ENCODE measurements at regions not wholly inside any gene's neighbourhood (a gene's known extent, or its start where the extent isn't known, plus 50 kb on each side); places are given as distances from the start of the nearest gene placed in this dataset.
"Not testable (repeated sequence)": the region's sequence is repeated elsewhere in the genome, so short reads cannot be mapped to it uniquely, and the experiment has no call there.

DNA sequence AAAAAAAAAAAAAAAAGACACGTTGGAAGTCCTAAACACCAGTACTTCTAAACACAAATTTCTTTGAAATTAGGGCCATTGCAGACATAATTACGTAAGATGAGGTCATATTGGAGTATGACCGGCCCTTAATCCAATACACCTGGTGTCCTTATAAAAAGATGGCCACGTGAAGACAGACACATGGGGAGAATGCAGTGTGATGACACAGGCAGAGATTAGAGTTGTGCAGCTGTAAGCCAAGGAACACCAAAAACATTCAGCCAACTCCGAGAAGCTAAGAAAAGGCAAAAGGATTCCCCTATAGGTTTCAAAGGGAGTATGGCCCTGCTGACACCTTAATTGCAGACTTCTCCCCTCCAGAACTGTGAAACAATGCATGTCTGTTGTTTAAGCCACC, 379.0 kb upstream of the PDZRN3 start:
- DNase-seq (no peak), FAIRE-seq (no peak), ATAC-seq (no peak)
- TF ChIP-seq, protein P1, sequence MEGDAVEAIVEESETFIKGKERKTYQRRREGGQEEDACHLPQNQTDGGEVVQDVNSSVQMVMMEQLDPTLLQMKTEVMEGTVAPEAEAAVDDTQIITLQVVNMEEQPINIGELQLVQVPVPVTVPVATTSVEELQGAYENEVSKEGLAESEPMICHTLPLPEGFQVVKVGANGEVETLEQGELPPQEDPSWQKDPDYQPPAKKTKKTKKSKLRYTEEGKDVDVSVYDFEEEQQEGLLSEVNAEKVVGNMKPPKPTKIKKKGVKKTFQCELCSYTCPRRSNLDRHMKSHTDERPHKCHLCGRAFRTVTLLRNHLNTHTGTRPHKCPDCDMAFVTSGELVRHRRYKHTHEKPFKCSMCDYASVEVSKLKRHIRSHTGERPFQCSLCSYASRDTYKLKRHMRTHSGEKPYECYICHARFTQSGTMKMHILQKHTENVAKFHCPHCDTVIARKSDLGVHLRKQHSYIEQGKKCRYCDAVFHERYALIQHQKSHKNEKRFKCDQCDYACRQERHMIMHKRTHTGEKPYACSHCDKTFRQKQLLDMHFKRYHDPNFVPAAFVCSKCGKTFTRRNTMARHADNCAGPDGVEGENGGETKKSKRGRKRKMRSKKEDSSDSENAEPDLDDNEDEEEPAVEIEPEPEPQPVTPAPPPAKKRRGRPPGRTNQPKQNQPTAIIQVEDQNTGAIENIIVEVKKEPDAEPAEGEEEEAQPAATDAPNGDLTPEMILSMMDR (IDR thresholded peaks at IDR 0.05), result no peak
- no peaks in the 10 kb centered on the region for H3K4me1 ChIP-seq
- intact Hi-C loops (cut with DNase I), result no loop called here
- no peaks in the 10 kb centered on the region for H3K36me3 ChIP-seq
- WGBS, 2 donors, result 70 to 87% methylated on average over 5 of the region's 5 CpGs
- no peak overlapping the region for H3K27ac ChIP-seq
- no peaks in the 10 kb centered on the region for H3K27me3 ChIP-seq
- no peaks in the 10 kb centered on the region for H3K9me3 ChIP-seq
- H3K4me3 ChIP-seq, result no peak overlapping the region

DNA sequence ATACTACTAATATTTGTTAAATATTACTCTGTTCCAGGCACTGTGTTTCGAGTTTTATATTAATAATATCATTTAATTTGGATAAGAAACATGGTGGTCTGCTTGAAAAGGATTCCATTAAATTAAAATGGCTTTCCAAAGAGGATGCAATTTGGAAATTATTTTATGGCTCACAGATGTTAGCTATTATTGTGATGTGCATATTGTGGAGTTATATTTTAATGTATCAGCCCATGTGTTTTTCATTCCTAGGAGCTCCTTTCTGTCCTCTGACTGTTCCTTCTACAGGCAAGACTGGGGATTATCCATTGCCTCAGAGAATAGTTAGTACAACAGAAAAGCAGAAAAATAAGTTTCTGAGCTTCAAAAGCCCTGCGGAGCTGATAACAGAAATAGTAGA, 376.7 kb upstream of the PDZRN3 start:
- intact Hi-C loops (cut with DNase I), result no loop called here
- FAIRE-seq, result no peak

GRCh38 chr3:74000725-74001124, 376.0 kb upstream of the PDZRN3 start:
- WGBS, 2 donors, result 51 to 73% methylated on average over 1 of the region's 1 CpG
- intact Hi-C loops (cut with DNase I), result no loop called here
- no peaks in the 10 kb centered on the region for H3K9me3 ChIP-seq
- H3K27me3 ChIP-seq, result no peaks in the 10 kb centered on the region
- H3K27ac ChIP-seq, result no peak overlapping the region
- FAIRE-seq (no peak), DNase-seq (no peak), ATAC-seq (no peak)
- no peak overlapping the region for H3K4me3 ChIP-seq
- H3K4me1 ChIP-seq, result no peaks in the 10 kb centered on the region
- H3K36me3 ChIP-seq, result no peaks in the 10 kb centered on the region
- TF ChIP-seq, protein P1 (IDR thresholded peaks at IDR 0.05), result no peak

More for the DNA sequence above, 376.7 kb upstream of the PDZRN3 start:
- no peak for ATAC-seq
- no peak overlapping the region for H3K4me3 ChIP-seq
- H3K9me3 ChIP-seq, result no peaks in the 10 kb centered on the region
- H3K36me3 ChIP-seq, result no peaks in the 10 kb centered on the region
- no peaks in the 10 kb centered on the region for H3K4me1 ChIP-seq
- no peaks in the 10 kb centered on the region for H3K27me3 ChIP-seq
- TF ChIP-seq, protein P1 (IDR thresholded peaks at IDR 0.05), result no peak
- no peak overlapping the region for H3K27ac ChIP-seq
- WGBS, 2 donors, result 58 to 71% methylated on average over 2 of the region's 2 CpGs
- DNase-seq, result no peak

DNA sequence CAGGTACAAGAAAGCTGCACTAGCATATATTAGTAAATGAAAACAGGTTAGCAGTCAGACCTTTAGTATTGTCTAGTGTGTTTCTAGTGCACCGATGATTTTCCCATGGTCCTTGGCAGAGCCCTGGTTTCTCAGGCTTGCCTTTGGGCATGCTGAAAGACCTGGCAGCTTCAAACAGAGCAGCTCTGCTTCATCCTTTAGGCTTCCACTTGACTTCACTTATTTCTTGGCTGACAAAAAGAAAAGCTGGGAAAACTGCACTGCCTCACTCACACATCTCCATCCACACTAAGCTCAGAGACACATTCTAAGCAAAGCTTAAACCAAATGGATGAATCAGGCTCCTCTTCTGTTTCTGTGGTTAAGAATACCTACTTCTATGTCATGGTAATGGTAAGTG, 374.8 kb upstream of the PDZRN3 start:
- DNase-seq, result no peak
- Histone ChIP-seq H3K27me3 (no peaks in the 10 kb centered on the region), H3K4me3 (no peak overlapping the region), H3K36me3 (no peaks in the 10 kb centered on the region), H3K9me3 (no peaks in the 10 kb centered on the region), H3K4me1 (no peaks in the 10 kb centered on the region), H3K27ac (no peak overlapping the region)
- FAIRE-seq, result no peak
- WGBS, 2 donors, result 90 to 96% methylated on average over 1 of the region's 1 CpG
- no peak for ATAC-seq
- TF ChIP-seq, protein P1 (IDR thresholded peaks at IDR 0.05), result no peak
- intact Hi-C loops (cut with DNase I), result no loop called here

GRCh38 chr3:73990691-73991090, 365.9 kb upstream of the PDZRN3 start:
- DNase-seq; H3K27ac ChIP-seq; H3K4me1 ChIP-seq; FAIRE-seq; H3K9me3 ChIP-seq; H3K27me3 ChIP-seq; intact Hi-C loops (cut with DNase I); ATAC-seq; H3K4me3 ChIP-seq; H3K36me3 ChIP-seq: not testable (repeated sequence)
- WGBS, 2 donors, result 88 to 95% methylated on average over 19 of the region's 19 CpGs

DNA sequence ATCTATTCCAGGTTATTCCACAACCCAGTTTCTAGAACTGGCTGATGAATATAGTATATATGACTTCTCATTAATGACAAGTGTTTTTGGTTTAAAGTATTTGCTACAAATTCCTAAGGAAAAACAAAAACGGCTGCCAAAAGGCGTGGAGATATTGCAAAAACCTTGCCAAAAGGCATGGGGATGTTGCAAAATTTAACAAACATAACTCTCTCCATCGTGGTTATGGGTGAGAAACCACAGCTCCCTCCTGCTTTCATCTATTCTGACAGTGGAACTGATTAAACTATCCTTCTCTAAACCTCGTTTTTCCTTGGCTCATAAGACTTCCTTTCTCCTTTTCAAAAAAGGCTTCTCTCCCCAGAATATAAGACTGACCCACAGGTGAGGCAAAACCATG, 342.0 kb upstream of the PDZRN3 start:
- Histone ChIP-seq H3K4me1 (no peaks in the 10 kb centered on the region), H3K4me3 (no peak overlapping the region), H3K27me3 (no peaks in the 10 kb centered on the region), H3K27ac (no peak overlapping the region), H3K36me3 (no peaks in the 10 kb centered on the region), H3K9me3 (no peaks in the 10 kb centered on the region)
- FAIRE-seq (no peak), DNase-seq (no peak), ATAC-seq (no peak)
- WGBS, 2 donors, result 37 to 51% methylated on average over 4 of the region's 4 CpGs
- TF ChIP-seq, protein P1 (IDR thresholded peaks at IDR 0.05), result no peak
- intact Hi-C loops (cut with DNase I), result no loop called here

All from pancreas (tissue), 10 donors.